ENCODE measurements at regions not wholly inside any gene's neighbourhood (a gene's known extent, or its start where the extent isn't known, plus 50 kb on each side); places are given as distances from the start of the nearest gene placed in this dataset.

GRCh38 chr2:207221731-207222130 lies 56.0 kb upstream of the KLF7 start:
- Histone ChIP-seq H3K27ac (no peak overlapping the region), H3K4me3 (no peak overlapping the region), H3K36me3 (no peaks in the 10 kb centered on the region), H3K27me3 (no peaks in the 10 kb centered on the region), H3K4me1 (ENCODE audit: insufficient read depth) (peaks cover under 1% of the 10 kb centered on the region), H3K9me3 (no peaks in the 10 kb centered on the region)
- 39 to 60% (median 45%) methylated on average over 2 of the region's 2 CpGs for WGBS, 3 donors
- intact Hi-C loops (cut with DNase I): no loop called here
- TF ChIP-seq CTCF (IDR thresholded peaks at IDR 0.05): no peak
- TF ChIP-seq EP300 (IDR thresholded peaks at IDR 0.05): no peak
- no peak for TF ChIP-seq POLR2A (IDR thresholded peaks at IDR 0.05)
- DNase-seq: no peak

GRCh38 chr2:207223051-207223450 lies 57.3 kb upstream of the KLF7 start:
- 86 to 90% (median 86%) methylated on average over 3 of the region's 3 CpGs for WGBS, 3 donors
- no peak for DNase-seq
- no peaks in the 10 kb centered on the region for H3K36me3 ChIP-seq
- TF ChIP-seq POLR2A (IDR thresholded peaks at IDR 0.05) (no peak), CTCF (IDR thresholded peaks at IDR 0.05) (no peak), EP300 (IDR thresholded peaks at IDR 0.05) (no peak)
- H3K27ac ChIP-seq: no peak overlapping the region
- H3K4me1 ChIP-seq (ENCODE audit: insufficient read depth): peaks cover 7% of the 10 kb centered on the region
- intact Hi-C loops (cut with DNase I): no loop called here
- no peaks in the 10 kb centered on the region for H3K9me3 ChIP-seq
- H3K4me3 ChIP-seq: no peak overlapping the region
- H3K27me3 ChIP-seq: no peaks in the 10 kb centered on the region

DNA sequence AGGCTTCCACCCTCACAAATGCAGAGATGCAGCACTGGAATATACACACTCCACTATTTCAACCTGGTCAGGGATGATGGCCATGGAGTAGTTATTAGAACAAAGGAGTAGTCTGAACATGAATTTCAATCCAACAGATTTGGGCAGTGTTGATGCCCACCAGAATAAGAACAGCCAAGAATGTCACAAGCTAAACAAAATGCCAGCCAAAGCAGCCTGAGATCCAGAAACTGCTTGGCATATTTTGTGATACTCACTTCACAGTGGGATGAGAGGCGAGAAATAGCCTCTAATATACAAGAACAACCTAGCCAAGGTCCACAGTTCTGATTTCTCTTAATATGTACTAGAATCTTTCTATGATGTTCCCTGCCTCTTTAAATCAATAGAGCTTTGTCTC lies 58.6 kb upstream of the KLF7 start:
- no peaks in the 10 kb centered on the region for H3K36me3 ChIP-seq
- H3K4me3 ChIP-seq: no peak overlapping the region
- no peak overlapping the region for H3K27ac ChIP-seq
- intact Hi-C loops (cut with DNase I): no loop called here
- TF ChIP-seq POLR2A (IDR thresholded peaks at IDR 0.05) (no peak), CTCF (IDR thresholded peaks at IDR 0.05) (no peak), EP300 (IDR thresholded peaks at IDR 0.05) (no peak)
- 94 to 100% (median 95%) methylated on average over 1 of the region's 1 CpG for whole genome bisulfite sequencing, 3 donors
- no peaks in the 10 kb centered on the region for H3K9me3 ChIP-seq
- DNase-seq: no peak
- H3K4me1 ChIP-seq (ENCODE audit: insufficient read depth): peaks cover 7% of the 10 kb centered on the region
- no peaks in the 10 kb centered on the region for H3K27me3 ChIP-seq

DNA sequence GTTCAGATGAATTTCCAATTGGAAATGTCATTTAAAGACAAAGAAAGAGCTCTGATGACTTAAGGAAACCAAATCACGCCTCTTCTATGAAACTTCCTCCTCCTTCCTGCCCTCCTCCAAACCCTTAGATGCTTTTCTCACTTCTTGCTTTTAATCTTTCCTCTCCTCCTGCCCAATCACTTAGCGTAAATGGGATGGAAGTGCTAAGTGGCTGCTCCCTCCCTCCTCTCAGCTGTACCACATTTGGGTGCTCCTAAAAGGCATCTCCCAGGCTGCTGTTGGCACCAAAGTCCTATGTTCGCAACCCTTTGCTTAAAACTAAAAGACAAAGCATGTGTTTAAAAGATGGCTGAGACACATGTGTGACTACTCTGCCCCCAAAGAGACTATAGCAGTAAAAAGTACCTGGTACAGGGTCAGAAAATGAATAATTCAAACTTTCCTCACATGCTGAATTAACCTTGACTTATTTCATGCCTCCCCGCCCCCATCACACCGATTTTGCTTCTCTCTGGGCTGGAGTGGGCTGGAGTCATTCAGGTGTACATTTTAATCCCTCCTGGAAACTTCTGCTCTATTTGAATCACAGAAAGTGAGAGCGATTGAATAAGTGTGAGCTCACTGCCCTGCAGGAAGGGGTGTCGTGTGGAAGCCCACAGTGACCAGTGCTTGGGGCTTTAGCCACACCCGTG lies 59.2 kb upstream of the KLF7 start:
- H3K27ac ChIP-seq: no peak overlapping the region
- no peaks in the 10 kb centered on the region for H3K9me3 ChIP-seq
- H3K4me3 ChIP-seq: no peak overlapping the region
- no peak for DNase-seq
- peaks cover 7% of the 10 kb centered on the region for H3K4me1 ChIP-seq (ENCODE audit: insufficient read depth)
- 75 to 81% (median 79%) methylated on average over 8 of the region's 8 CpGs for WGBS, 3 donors
- no peaks in the 10 kb centered on the region for H3K36me3 ChIP-seq
- no peaks in the 10 kb centered on the region for H3K27me3 ChIP-seq
- intact Hi-C loops (cut with DNase I): no loop called here
- TF ChIP-seq EP300 (IDR thresholded peaks at IDR 0.05) (no peak), POLR2A (IDR thresholded peaks at IDR 0.05) (no peak), CTCF (IDR thresholded peaks at IDR 0.05) (no peak)

Data from ovary (tissue), 7 donors.